ENCODE measurements at regions not wholly inside any gene's neighbourhood (a gene's known extent, or its start where the extent isn't known, plus 50 kb on each side); places are given as distances from the start of the nearest gene placed in this dataset.

- H2AK9ac ChIP-seq (replicated peaks; ENCODE audit: low read depth, low read length, poor library complexity) = no peak overlapping the region
- H2AFZ ChIP-seq (replicated peaks; ENCODE audit: low read length, poor library complexity) = no peak overlapping the region
- no peaks in the 10 kb centered on the region for H3K9me1 ChIP-seq (ENCODE audit: insufficient read depth, low read length)
- H3K23ac ChIP-seq (ENCODE audit: low read depth, low read length) = no peak overlapping the region
- no peak overlapping the region for H3K4me3 ChIP-seq (ENCODE audit: insufficient read depth, low read depth, low read length)
- H3K36me3 ChIP-seq (ENCODE audit: control insufficient read depth, insufficient read depth, low read length) = no peaks in the 10 kb centered on the region
- H3K4me2 ChIP-seq (ENCODE audit: low read depth, low read length) = no peak overlapping the region
- H2BK120ac ChIP-seq (ENCODE audit: low read depth, low read length) = no peak overlapping the region
- H3K79me1 ChIP-seq (ENCODE audit: low read depth in 1 of 2, low read length in 2 of 2) = no peaks in the 10 kb centered on the region
- DNase-seq = no peak
- no peak overlapping the region for H4K5ac ChIP-seq (ENCODE audit: low read depth, low read length)
- POLR2A ChIA-PET (ENCODE audit: unreplicated experiment) = no interaction called here
- TF ChIP-seq ELK1 (IDR thresholded peaks at IDR 0.05; ENCODE audit: borderline replicate concordance, low read depth, low read length) (no peak), MAFK (IDR thresholded peaks at IDR 0.05; ENCODE audit: low read depth, low read length) (no peak), RFX5 (IDR thresholded peaks at IDR 0.05; ENCODE audit: low read depth, low read length) (no peak)
- no peak overlapping the region for H3K14ac ChIP-seq (replicated peaks; ENCODE audit: low read depth, low read length)
- H3K27me3 ChIP-seq (ENCODE audit: control insufficient read depth, insufficient read depth, low read length) = peaks cover 27% of the 10 kb centered on the region
- in situ Hi-C loops (cut with MboI; ENCODE audit: low sequenced_read_pairs) (no loop called here), intact Hi-C loops (cut with micrococcal nuclease) (no loop called here), dilution Hi-C loops (cut with HindIII; ENCODE audit: low sequenced_read_pairs, unreplicated experiment) (no loop called here)
- no peak overlapping the region for H3K56ac ChIP-seq (ENCODE audit: extremely low read depth, insufficient read depth, low read length)
- no peak overlapping the region for H4K91ac ChIP-seq (ENCODE audit: insufficient read depth, low read depth, low read length)
- no CpG with 5 or more reads among the region's 3 CpGs for WGBS, 2 experiments (ENCODE audit: extremely low coverage in 2 of 2, insufficient read length in 1 of 2)
- H2BK20ac ChIP-seq (ENCODE audit: low read depth, low read length) = no peak overlapping the region
- no TSS peak for BruUV-seq (replicated peaks)
- H4K8ac ChIP-seq (ENCODE audit: low read depth in 2 of 2, low read length in 2 of 2) = no peak overlapping the region
- H2AK5ac ChIP-seq (ENCODE audit: low read depth, low read length) = no peak overlapping the region
- H4K20me1 ChIP-seq (ENCODE audit: insufficient read depth, low read length) = no peaks in the 10 kb centered on the region
- H3K9ac ChIP-seq (ENCODE audit: low read depth, low read length) = no peak overlapping the region
- H3K4ac ChIP-seq (ENCODE audit: low read depth, low read length) = no peak overlapping the region
- CTCF ChIA-PET = no interaction called here
- no peaks in the 10 kb centered on the region for H3K9me3 ChIP-seq (ENCODE audit: control insufficient read depth, insufficient read depth, low read length)
- H3K27ac ChIP-seq (ENCODE audit: insufficient read depth, low read length) = no peak overlapping the region
- no peak overlapping the region for H2BK5ac ChIP-seq (ENCODE audit: low read depth, low read length, poor library complexity, severe bottlenecking)
- H3K18ac ChIP-seq (ENCODE audit: low read depth, low read length) = no peak overlapping the region
- ATAC-seq (ENCODE audit: low read depth) = no peak
- H3K4me1 ChIP-seq (ENCODE audit: control insufficient read depth, insufficient read depth, low read length) = no peaks in the 10 kb centered on the region
- no peak overlapping the region for H2BK15ac ChIP-seq (ENCODE audit: low read depth, low read length)
Observed at GRCh38 chr3:44048196-44048924, 193.3 kb upstream of the TOPAZ1 start.

Measured in IMR-90 (cell line).